GM12873 (cell line): ENCODE measurements at regions not wholly inside any gene's neighbourhood (a gene's known extent, or its start where the extent isn't known, plus 50 kb on each side); places are given as distances from the start of the nearest gene placed in this dataset.

Source experiments
- CTCF ChIP-seq: IDR thresholded peaks from 2 replicates; pipeline ENCODE4 v1.5.1; 2012; ENCODE audit warnings: low read depth, mild to moderate bottlenecking, moderate library complexity, low read length, control low read depth; ENCODE audit not compliant: insufficient read depth; ENCODE audit errors: missing control alignments

- TF ChIP-seq CTCF = no peak
These were observed 1293.3 kb downstream of the EPHA7 start for GRCh38 chr6:92126088-92126487.

GRCh38 chr6:92125681-92126080, 1293.7 kb downstream of the EPHA7 start:
- no peak for TF ChIP-seq CTCF

- no peak for TF ChIP-seq CTCF
These were observed 1295.1 kb downstream of the EPHA7 start for GRCh38 chr6:92124200-92124651.

- no peak for TF ChIP-seq CTCF
These were observed 1296.6 kb downstream of the EPHA7 start for GRCh38 chr6:92122746-92123145.

- TF ChIP-seq CTCF = no peak
These were observed 1298.1 kb downstream of the EPHA7 start for GRCh38 chr6:92121228-92121627.

GRCh38 chr6:92117800-92118199, 1301.6 kb downstream of the EPHA7 start:
- no peak for TF ChIP-seq CTCF

- TF ChIP-seq CTCF = no peak
These were observed 1304.6 kb downstream of the EPHA7 start for GRCh38 chr6:92114797-92115196.

- TF ChIP-seq CTCF = no peak
These were observed 1305.2 kb downstream of the EPHA7 start for GRCh38 chr6:92114091-92114675.
